ENCODE measurements at regions not wholly inside any gene's neighbourhood (a gene's known extent, or its start where the extent isn't known, plus 50 kb on each side); places are given as distances from the start of the nearest gene placed in this dataset.
A peak's percentile ranks its signal among the peaks of the same experiment; 100 is the strongest.

GRCh38 chr9:91098203-91098850, 263.4 kb downstream of the AUH start:
- no peak for DNase-seq (ENCODE audit: low read depth in 2 of 2)

GRCh38 chr9:91099436-91099835, 262.3 kb downstream of the AUH start:
- no peak for DNase-seq (ENCODE audit: low read depth in 2 of 2)

GRCh38 chr9:91100878-91101450, 260.8 kb downstream of the AUH start:
- no peak for DNase-seq (ENCODE audit: low read depth in 2 of 2)

- peak; percentile 79 to 86 for DNase-seq (ENCODE audit: low read depth in 2 of 2)
Measured at GRCh38 chr9:91101611-91102168, 260.0 kb downstream of the AUH start.

- DNase-seq (ENCODE audit: low read depth in 2 of 2), result no peak
Measured at GRCh38 chr9:91102269-91102668, 259.4 kb downstream of the AUH start.

- no peak for DNase-seq (ENCODE audit: low read depth in 2 of 2)
Measured at GRCh38 chr9:91103931-91104330, 257.8 kb downstream of the AUH start.

- DNase-seq (ENCODE audit: low read depth in 2 of 2), result no peak
Measured at GRCh38 chr9:91106415-91107081, 255.2 kb downstream of the AUH start.

- DNase-seq (ENCODE audit: low read depth in 2 of 2), result no peak
Measured at GRCh38 chr9:91111226-91111625, 250.5 kb downstream of the AUH start.

- no peak for DNase-seq (ENCODE audit: low read depth in 2 of 2)
Measured at GRCh38 chr9:91111876-91112275, 249.8 kb downstream of the AUH start.

- DNase-seq (ENCODE audit: low read depth in 2 of 2), result no peak
Measured at GRCh38 chr9:91113016-91113415, 248.7 kb downstream of the AUH start.

- DNase-seq (ENCODE audit: low read depth in 2 of 2), result no peak
Measured at GRCh38 chr9:91114450-91114849, 247.3 kb downstream of the AUH start.

- DNase-seq (ENCODE audit: low read depth in 2 of 2), result no peak
Measured at GRCh38 chr9:91116211-91116610, 245.5 kb downstream of the AUH start.

- no peak for DNase-seq (ENCODE audit: low read depth in 2 of 2)
Measured at GRCh38 chr9:91116711-91117110, 245.0 kb downstream of the AUH start.

- no peak for DNase-seq (ENCODE audit: low read depth in 2 of 2)
Measured at GRCh38 chr9:91117474-91117891, 244.2 kb downstream of the AUH start.

- no peak for DNase-seq (ENCODE audit: low read depth in 2 of 2)
Measured at GRCh38 chr9:91117959-91118703, 243.6 kb downstream of the AUH start.

- DNase-seq (ENCODE audit: low read depth in 2 of 2), result no peak
Measured at GRCh38 chr9:91118704-91119025, 243.1 kb downstream of the AUH start.

- DNase-seq (ENCODE audit: low read depth in 2 of 2), result no peak
Measured at GRCh38 chr9:91119142-91119541, 242.6 kb downstream of the AUH start.

GRCh38 chr9:91119679-91120078, 242.0 kb downstream of the AUH start:
- no peak for DNase-seq (ENCODE audit: low read depth in 2 of 2)

GRCh38 chr9:91120200-91120599, 241.5 kb downstream of the AUH start:
- no peak for DNase-seq (ENCODE audit: low read depth in 2 of 2)

GRCh38 chr9:91122755-91123154, 239.0 kb downstream of the AUH start:
- no peak for DNase-seq (ENCODE audit: low read depth in 2 of 2)

- no peak for DNase-seq (ENCODE audit: low read depth in 2 of 2)
Measured at GRCh38 chr9:91126761-91127445, 234.8 kb downstream of the AUH start.

GRCh38 chr9:91127653-91128052, 234.1 kb downstream of the AUH start:
- DNase-seq (ENCODE audit: low read depth in 2 of 2), result no peak
